SJCRH30 (cell line): ENCODE measurements at regions not wholly inside any gene's neighbourhood (a gene's known extent, or its start where the extent isn't known, plus 50 kb on each side); places are given as distances from the start of the nearest gene placed in this dataset.
"Not testable (repeated sequence)": the region's sequence is repeated elsewhere in the genome, so short reads cannot be mapped to it uniquely, and the experiment has no call there.

Experiments
- DNase-seq, 2 experiments: peaks; one replicate each; pipeline ENCODE4 v3.0.0-alpha.2; 2015 to 2020
- H3K27ac ChIP-seq: fragments of 250-450 bp; sonication (Bioruptor Pico); 2 replicates; pipeline ENCODE4 v1.5.1; 2020; ENCODE audit warnings: mild to moderate bottlenecking, moderate library complexity
- H3K27me3 ChIP-seq: fragments of 250-450 bp; sonication (Bioruptor Pico); 2 replicates; pipeline ENCODE4 v1.5.1; 2020; ENCODE audit warnings: mild to moderate bottlenecking, moderate library complexity
- H3K36me3 ChIP-seq: fragments of 250-450 bp; sonication (Bioruptor Pico); 2 replicates; pipeline ENCODE4 v1.5.1; 2020; ENCODE audit warnings: mild to moderate bottlenecking, moderate library complexity
- H3K4me1 ChIP-seq: fragments of 250-450 bp; sonication (Bioruptor Pico); 2 replicates; pipeline ENCODE4 v1.5.1; 2020; ENCODE audit warnings: mild to moderate bottlenecking, moderate library complexity
- H3K4me3 ChIP-seq: fragments of 250-450 bp; sonication (Bioruptor Pico); 2 replicates; pipeline ENCODE4 v1.5.1; 2020; ENCODE audit warnings: mild to moderate bottlenecking, moderate library complexity
- H3K9me3 ChIP-seq: fragments of 250-450 bp; sonication (Bioruptor Pico); replicated peaks from 2 replicates; pipeline ENCODE4 v1.5.1; 2020; ENCODE audit warnings: mild to moderate bottlenecking, moderate library complexity

- H3K4me3 ChIP-seq, result no peak overlapping the region
- no peaks in the 10 kb centered on the region for H3K9me3 ChIP-seq
- no peak overlapping the region for H3K27ac ChIP-seq
- no peaks in the 10 kb centered on the region for H3K4me1 ChIP-seq
- no peaks in the 10 kb centered on the region for H3K27me3 ChIP-seq
- H3K36me3 ChIP-seq, result no peaks in the 10 kb centered on the region
- DNase-seq, result no peak
These were observed 928.8 kb downstream of the FAM181B start for GRCh38 chr11:81804858-81805257.

DNA sequence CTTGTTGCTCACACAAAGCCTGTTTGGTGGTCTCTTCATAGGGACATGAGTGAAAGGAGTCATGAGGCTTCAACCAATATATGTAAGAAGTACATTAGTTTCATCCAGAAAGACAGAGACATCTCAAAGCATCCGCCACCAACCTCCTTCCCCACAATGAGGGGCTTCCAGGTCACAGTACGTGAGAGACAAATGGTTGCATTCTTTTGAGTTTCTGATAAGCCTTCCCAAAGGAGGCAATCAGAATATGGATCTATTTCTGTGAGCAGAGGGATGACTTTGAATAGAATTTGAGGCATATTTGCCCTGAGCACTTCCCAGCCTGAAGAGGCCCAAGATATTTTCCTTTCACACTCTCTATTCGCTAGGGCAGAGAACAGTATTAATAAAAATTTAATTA is 931.1 kb downstream of the FAM181B start:
- H3K27ac ChIP-seq, result no peak overlapping the region
- H3K9me3 ChIP-seq, result no peaks in the 10 kb centered on the region
- DNase-seq, result no peak
- no peaks in the 10 kb centered on the region for H3K4me1 ChIP-seq
- H3K36me3 ChIP-seq, result no peaks in the 10 kb centered on the region
- no peaks in the 10 kb centered on the region for H3K27me3 ChIP-seq
- H3K4me3 ChIP-seq, result no peak overlapping the region

GRCh38 chr11:81792416-81792815 is 941.2 kb downstream of the FAM181B start:
- H3K27ac ChIP-seq, result no peak overlapping the region
- H3K9me3 ChIP-seq, result no peaks in the 10 kb centered on the region
- no peaks in the 10 kb centered on the region for H3K27me3 ChIP-seq
- no peaks in the 10 kb centered on the region; the same call in 1 of the 2 replicates for H3K4me1 ChIP-seq
- DNase-seq, result no peak
- no peak overlapping the region for H3K4me3 ChIP-seq
- H3K36me3 ChIP-seq, result no peaks in the 10 kb centered on the region

DNA sequence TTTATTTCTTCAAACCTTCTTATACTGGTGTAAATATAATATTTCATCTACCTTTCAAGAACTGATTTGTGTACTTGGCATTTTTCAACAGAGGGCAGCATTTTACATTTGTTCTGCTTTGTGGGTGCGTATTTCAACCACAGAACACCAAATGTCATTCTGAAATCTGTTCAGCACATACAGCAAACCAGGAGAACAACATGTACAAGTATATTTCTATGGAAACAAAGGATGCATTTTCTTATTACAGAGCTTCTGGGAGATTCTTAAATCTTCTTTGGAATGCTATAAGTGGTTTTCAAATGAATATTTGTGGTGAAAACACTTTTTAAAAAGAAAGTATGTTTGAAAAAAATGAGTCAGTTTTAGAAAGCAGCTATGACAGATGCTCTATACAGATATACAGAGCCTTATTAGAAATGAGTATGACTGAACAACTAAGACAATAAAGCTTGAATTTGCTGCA is 946.0 kb downstream of the FAM181B start:
- H3K27me3 ChIP-seq, result no peaks in the 10 kb centered on the region
- DNase-seq, result peak in 1 of 2 experiments; percentile 16
- no peaks in the 10 kb centered on the region; the same call in 1 of the 2 replicates for H3K4me1 ChIP-seq
- no peak overlapping the region for H3K4me3 ChIP-seq
- H3K36me3 ChIP-seq, result no peaks in the 10 kb centered on the region
- H3K27ac ChIP-seq, result no peak overlapping the region
- H3K9me3 ChIP-seq, result no peaks in the 10 kb centered on the region

DNA sequence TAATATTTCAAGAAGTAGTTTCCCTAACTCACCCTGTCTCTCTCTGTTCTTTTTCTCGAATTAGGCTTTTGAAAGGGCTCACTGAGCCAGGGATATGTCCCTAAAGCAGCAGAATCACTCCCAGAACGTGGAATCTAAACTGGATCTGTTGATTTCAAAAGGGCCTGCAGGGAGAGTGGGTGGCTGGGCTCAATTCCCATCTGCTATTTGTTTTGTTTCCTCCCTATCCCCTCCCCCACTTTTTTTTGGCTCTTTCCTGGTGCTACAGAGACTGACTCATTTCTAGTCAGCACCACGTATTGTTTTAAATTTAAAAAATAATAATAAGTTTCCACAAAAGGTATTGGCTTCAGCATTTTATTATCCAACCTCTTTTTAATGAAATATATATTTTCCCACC is 961.5 kb downstream of the FAM181B start:
- Histone ChIP-seq H3K27ac (no peak overlapping the region), H3K36me3 (no peaks in the 10 kb centered on the region), H3K4me1 (no peaks in the 10 kb centered on the region), H3K9me3 (no peaks in the 10 kb centered on the region), H3K4me3 (no peak overlapping the region), H3K27me3 (no peaks in the 10 kb centered on the region)
- no peak for DNase-seq

GRCh38 chr11:81769906-81770305 is 963.8 kb downstream of the FAM181B start:
- H3K4me1 ChIP-seq, H3K27ac ChIP-seq, H3K9me3 ChIP-seq, DNase-seq, H3K4me3 ChIP-seq, H3K27me3 ChIP-seq, H3K36me3 ChIP-seq: not testable (repeated sequence)

GRCh38 chr11:81756864-81757595 is 976.6 kb downstream of the FAM181B start:
- Histone ChIP-seq H3K4me1 (no peaks in the 10 kb centered on the region), H3K36me3 (no peaks in the 10 kb centered on the region), H3K27ac (no peak overlapping the region), H3K27me3 (no peaks in the 10 kb centered on the region), H3K4me3 (no peak overlapping the region), H3K9me3 (no peaks in the 10 kb centered on the region)
- DNase-seq, result no peak

DNA sequence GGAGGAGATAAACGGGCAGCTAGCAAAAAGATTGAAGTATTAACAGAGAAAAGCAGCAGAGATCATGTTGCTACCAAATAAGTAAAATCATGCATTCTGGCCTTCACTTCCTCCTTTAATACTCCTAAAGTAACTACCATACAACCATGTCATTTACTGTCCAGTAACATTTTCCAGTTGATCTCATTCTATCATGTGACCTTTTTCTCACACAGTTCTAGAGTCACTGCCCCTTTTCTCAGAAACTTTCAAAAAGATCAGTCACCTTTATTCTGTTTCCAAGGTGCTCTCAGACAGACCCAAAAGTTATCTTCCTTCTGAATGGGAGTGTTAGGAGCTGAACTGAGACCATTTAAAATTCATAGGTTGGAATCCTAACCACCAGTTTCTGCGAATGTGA is 984.4 kb downstream of the FAM181B start:
- Histone ChIP-seq H3K9me3 (no peaks in the 10 kb centered on the region), H3K27ac (no peak overlapping the region), H3K4me1 (no peaks in the 10 kb centered on the region), H3K36me3 (no peaks in the 10 kb centered on the region), H3K27me3 (no peaks in the 10 kb centered on the region), H3K4me3 (no peak overlapping the region)
- no peak for DNase-seq

- Histone ChIP-seq H3K27ac (no peak overlapping the region), H3K27me3 (no peaks in the 10 kb centered on the region), H3K4me1 (no peaks in the 10 kb centered on the region), H3K4me3 (no peak overlapping the region), H3K36me3 (no peaks in the 10 kb centered on the region), H3K9me3 (no peaks in the 10 kb centered on the region)
- no peak for DNase-seq
These were observed 989.1 kb downstream of the FAM181B start for GRCh38 chr11:81744336-81745116.

DNA sequence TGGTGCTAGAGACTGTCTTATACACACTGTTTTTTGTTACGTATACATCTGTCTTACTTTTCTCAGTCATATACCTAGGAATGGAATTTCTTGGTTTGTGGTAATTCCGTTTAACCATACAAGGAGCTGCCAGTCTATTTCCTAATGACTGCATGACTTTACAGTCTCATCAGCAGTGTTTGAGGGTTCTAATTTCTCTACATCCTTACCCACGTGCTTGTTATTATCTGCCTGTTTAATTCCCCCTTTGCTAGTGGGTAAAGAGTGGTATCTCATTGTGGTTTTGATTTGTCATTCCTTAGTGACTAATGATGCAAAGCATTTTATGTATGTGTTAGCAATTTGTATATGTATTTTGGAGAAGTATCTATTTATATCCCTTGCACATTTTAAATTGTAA is 1008.0 kb downstream of the FAM181B start:
- Histone ChIP-seq H3K4me1 (no peaks in the 10 kb centered on the region), H3K27me3 (no peaks in the 10 kb centered on the region), H3K4me3 (no peak overlapping the region), H3K36me3 (no peaks in the 10 kb centered on the region), H3K27ac (no peak overlapping the region), H3K9me3 (no peaks in the 10 kb centered on the region)
- DNase-seq, result no peak

DNA sequence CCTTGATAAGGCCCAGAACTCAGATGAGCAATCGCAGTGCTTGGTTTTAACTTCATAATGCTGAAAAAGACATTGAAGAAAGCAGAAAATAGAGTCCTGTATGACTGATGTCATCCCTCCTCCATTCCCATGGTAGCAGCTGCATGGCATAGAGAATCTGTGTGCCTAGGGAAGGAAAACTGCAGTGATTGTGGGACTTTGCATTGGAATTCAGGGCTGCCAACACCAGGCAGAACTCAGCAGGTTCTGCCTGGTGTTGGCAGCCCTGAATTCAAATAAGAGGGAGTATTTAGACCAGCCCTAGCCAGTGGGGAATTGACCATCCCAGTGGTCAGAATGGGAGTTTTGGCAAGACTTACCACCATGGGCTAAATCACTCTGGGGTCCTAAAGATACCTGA is 1016.0 kb downstream of the FAM181B start:
- Histone ChIP-seq H3K36me3 (no peaks in the 10 kb centered on the region), H3K27ac (no peak overlapping the region), H3K9me3 (no peaks in the 10 kb centered on the region), H3K4me3 (no peak overlapping the region), H3K4me1 (no peaks in the 10 kb centered on the region), H3K27me3 (no peaks in the 10 kb centered on the region)
- DNase-seq, result no peak

GRCh38 chr11:81707881-81708280 is 1025.8 kb downstream of the FAM181B start:
- H3K4me3 ChIP-seq, result no peak overlapping the region

GRCh38 chr11:81705283-81705682 is 1028.4 kb downstream of the FAM181B start:
- no peaks in the 10 kb centered on the region for H3K27me3 ChIP-seq
- H3K36me3 ChIP-seq, result no peaks in the 10 kb centered on the region
- no peak overlapping the region for H3K27ac ChIP-seq
- no peaks in the 10 kb centered on the region for H3K4me1 ChIP-seq
- no peaks in the 10 kb centered on the region for H3K9me3 ChIP-seq
- no peak for DNase-seq
- H3K4me3 ChIP-seq, result no peak overlapping the region

More at GRCh38 chr11:81707881-81708280, 1025.8 kb downstream of the FAM181B start:
- H3K4me1 ChIP-seq, result no peaks in the 10 kb centered on the region
- H3K36me3 ChIP-seq, result no peaks in the 10 kb centered on the region
- no peak overlapping the region for H3K27ac ChIP-seq
- no peak for DNase-seq
- no peaks in the 10 kb centered on the region for H3K27me3 ChIP-seq
- no peaks in the 10 kb centered on the region for H3K9me3 ChIP-seq

DNA sequence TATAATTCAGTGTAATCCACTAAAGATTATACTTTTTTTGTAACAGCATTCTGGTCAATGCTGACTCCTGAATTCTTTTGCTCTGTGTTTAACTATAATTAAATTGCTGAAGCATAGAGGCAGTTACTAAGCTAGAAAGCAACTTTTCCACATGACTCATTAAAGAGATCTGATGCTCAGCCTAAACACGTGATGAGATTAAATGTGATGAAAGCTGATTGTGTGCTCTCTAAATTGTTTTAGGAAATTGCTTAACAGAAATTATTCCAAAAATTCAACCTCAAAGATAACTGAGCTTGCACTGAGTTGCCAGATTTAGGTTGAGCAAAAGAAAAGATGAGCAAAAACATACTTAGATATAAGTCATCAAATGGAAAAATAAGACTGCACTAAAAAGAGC is 1033.6 kb downstream of the FAM181B start:
- Histone ChIP-seq H3K9me3 (no peaks in the 10 kb centered on the region), H3K27ac (no peak overlapping the region), H3K4me3 (no peak overlapping the region), H3K36me3 (no peaks in the 10 kb centered on the region), H3K27me3 (no peaks in the 10 kb centered on the region), H3K4me1 (no peaks in the 10 kb centered on the region)
- DNase-seq, result no peak

GRCh38 chr11:81687057-81687456 is 1046.6 kb downstream of the FAM181B start:
- H3K27me3 ChIP-seq, result no peaks in the 10 kb centered on the region
- no peaks in the 10 kb centered on the region for H3K4me1 ChIP-seq
- no peaks in the 10 kb centered on the region for H3K36me3 ChIP-seq
- no peak for DNase-seq
- H3K4me3 ChIP-seq, result no peak overlapping the region
- H3K27ac ChIP-seq, result no peak overlapping the region
- no peaks in the 10 kb centered on the region for H3K9me3 ChIP-seq
